NCI-H1092 treated with DMSO at 0.1 percent for 48 hours (cell line): ENCODE measurements at regions not wholly inside any gene's neighbourhood (a gene's known extent, or its start where the extent isn't known, plus 50 kb on each side); places are given as distances from the start of the nearest gene placed in this dataset.
"Not testable (repeated sequence)": the region's sequence is repeated elsewhere in the genome, so short reads cannot be mapped to it uniquely, and the experiment has no call there.

Experiments used
- DNase-seq: peaks from one replicate; lab custom pipeline; 2025; lab: John Stamatoyannopoulos, UW

DNA sequence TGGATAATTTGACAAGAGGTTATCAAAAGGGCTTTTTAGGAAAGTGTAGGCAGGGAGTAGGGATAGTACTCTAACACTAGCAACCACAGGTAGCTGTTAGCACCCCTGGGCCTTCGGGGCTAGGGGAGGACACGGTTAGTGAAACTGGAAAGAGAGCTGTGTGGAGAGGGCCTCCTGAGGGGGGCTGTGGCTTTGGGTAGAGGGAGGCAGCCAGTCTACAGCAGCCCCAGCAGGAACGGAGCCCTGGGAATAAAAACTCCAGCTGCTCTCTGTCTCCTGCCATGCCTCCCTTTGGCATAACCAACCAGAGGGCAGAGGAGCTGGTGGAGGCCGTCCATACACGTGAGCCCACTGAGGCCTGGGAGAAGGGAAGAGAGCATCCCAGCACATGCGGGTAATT, 223.2 kb downstream of the FOXD2 start:
- no peak for DNase-seq

DNA sequence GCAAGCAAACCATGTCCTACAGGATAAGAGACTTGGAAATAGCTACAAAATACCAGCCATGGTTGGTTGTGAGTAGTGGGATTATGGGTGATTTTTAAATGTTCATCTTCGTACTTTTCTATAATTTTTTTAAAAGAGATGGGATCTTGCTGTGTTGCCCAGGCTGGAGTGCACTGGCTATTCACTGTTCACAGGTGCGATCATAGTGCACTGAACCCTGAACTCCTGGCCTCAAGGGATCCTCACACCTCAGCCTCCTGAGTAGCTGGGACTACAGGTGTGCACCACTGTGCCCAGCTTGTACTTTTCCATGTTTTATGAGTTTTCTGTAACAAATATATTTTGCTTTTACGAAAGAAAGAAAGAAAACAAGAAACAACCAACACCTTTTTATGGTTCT, 224.2 kb downstream of the FOXD2 start:
- DNase-seq = no peak

- DNase-seq = no peak
Observed at GRCh38 chr1:47663286-47663685, 225.4 kb downstream of the FOXD2 start.

DNA sequence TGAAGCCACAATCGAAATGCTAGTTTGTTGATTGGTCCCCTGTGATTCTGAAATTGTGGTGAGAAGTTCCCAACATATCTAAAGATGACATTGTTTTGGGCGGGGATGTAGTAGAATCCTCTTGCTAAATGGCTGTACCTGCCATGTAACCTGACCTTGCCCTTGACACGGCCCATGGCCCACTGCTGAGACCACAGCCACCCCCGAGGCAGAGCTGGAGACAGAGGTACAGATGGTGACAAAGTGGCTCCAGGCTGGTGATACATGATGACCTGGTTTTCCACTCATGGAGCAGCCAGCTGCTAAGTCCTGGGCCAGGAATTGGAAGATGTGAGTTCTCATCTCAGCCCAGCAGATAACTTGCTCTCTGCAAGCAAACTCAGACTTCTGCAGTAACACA, 226.5 kb downstream of the FOXD2 start:
- no peak for DNase-seq

DNA sequence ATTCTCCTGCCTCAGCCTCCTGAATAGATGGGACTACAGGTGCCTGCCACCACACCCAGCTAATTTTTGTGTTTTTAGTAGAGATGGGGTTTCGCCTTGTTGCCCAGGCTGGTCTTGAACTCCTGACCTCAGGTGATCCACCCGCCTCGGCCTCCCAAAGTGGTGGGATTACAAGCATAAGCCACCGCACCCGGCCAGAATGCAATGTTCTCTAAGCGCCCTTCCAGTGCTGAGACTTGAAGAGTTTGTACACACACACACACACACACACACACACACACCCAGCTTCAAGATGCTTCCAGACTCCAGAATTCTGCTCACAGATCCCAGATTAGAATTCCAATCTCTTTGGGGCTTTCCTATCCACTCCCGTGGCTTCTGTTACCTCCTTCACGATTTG, 227.1 kb downstream of the FOXD2 start:
- DNase-seq = not testable (repeated sequence)

- DNase-seq = no peak
Observed at GRCh38 chr1:47669081-47669585, 231.3 kb downstream of the FOXD2 start.

GRCh38 chr1:47672622-47673021, 234.8 kb downstream of the FOXD2 start:
- DNase-seq = no peak

DNA sequence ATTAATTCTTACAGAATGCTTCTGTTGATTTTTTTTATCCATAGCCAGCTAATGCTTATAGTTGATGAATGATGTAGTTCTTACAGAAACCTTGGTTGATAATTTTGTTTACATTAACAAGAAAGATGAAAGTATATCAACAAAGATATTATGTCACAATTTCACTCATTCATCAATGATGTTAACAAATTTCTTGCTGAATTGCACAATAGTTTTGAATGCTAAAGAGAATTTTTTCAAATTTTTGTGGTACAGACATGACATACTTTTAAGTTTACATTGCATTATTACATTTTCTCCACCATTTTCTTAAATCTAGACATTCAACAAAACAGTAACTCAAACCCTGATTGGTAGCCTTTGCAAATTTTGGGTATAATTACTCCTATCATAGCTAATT, 236.3 kb downstream of the FOXD2 start:
- no peak for DNase-seq

DNA sequence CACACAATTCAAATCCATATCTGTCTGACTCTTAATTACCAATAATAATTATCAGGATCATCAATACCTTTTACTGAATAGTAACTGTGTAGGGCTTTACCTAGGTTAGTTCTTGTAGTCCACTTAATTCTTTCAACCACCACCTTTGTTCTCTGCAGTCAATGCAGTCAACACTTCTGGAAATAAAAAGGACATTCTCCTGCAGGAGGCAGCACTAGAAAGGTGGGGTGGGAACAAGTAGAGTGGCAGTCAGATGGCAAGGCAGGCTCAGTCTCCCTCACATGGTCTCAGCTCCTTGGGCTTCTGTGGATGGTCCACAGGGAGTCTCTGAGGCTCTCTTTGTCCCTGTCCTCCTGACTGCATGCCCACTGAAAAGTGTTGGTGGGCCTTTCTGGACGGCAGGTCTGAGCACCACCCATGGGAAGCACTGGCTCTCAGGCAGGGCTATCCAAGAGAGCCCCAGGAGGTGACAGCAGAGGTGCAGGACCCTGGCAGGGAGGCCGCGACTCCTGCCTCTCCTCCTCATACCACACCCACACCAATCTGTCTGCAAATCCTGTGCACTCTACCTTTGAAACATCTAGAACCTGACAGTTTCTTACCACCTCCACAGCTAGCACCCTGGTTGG, 237.3 kb downstream of the FOXD2 start:
- no peak for DNase-seq

DNA sequence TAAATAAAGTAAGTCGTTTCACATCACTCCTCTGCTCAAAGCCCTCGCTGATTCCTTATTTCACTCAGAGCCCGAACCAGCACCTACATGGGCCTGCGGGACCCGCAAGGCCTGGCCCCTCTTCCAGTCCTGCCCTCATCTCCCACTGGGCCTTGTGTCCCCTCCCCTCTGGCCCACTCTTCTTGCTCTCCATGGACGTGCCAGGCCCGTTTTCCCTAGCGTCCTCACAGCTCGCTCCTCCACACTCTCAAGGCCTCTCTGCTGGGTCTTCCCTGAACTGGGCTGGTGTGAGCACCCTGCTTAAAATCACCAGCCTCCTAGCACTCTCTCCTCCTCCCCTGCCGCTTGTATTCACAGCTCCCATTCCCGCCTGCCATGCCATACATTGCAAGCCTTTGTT, 237.9 kb downstream of the FOXD2 start:
- DNase-seq = no peak

GRCh38 chr1:47676311-47677054, 238.6 kb downstream of the FOXD2 start:
- no peak for DNase-seq

GRCh38 chr1:47677241-47677940, 239.5 kb downstream of the FOXD2 start:
- DNase-seq = no peak

GRCh38 chr1:47678464-47678980, 240.7 kb downstream of the FOXD2 start:
- DNase-seq = no peak

GRCh38 chr1:47679301-47679791, 241.5 kb downstream of the FOXD2 start:
- no peak for DNase-seq

DNA sequence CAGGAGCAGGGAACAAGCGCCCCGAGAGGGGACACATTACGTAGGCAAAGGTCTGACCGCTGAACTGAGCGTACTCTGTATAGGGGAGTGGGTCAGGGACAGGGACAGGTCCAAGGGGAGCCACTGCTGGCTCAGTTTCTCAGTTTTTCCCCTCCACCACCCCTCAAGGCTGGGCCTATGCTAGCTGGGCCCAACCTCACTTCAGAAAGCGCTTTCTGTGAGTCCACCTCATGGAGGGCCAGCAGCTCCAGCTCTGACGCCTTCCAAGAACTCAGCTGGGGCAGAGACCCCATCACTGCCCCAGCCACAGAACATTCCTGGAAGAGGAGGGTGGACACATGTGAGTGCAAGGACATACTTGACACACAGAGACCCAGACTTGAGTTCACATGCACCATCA, 242.0 kb downstream of the FOXD2 start:
- DNase-seq = no peak

DNA sequence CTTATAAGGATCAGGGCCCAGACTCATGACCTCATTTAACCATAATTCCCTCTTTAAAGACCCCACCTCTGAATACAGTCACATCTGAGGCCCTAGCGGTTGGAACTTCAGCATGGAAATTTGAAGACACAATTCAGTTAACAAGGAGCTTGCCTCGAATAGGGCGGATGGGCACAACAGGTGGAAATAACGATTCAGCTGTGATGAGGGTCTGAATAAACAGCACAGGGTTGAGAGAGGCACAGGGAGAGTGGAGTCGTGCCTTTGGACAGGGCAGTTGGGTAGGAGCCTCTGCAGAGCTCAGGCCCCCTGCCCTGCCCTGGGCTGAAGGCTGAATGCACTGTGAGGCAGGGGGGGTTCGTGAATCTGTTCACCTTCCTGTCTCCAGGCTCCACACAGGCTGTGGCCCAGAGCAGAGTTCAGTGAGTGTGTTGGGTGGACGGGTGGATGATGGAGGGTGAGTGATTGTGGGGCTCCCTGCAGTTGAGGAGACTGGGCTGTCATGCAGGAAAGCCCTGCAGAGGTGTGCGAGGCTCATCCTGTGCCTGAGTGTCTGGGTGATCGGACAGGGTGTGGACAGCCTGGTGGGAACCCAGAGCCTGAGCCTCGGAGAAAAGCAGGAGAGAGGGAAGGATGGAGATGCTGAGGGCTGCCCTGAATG, 243.1 kb downstream of the FOXD2 start:
- no peak for DNase-seq

DNA sequence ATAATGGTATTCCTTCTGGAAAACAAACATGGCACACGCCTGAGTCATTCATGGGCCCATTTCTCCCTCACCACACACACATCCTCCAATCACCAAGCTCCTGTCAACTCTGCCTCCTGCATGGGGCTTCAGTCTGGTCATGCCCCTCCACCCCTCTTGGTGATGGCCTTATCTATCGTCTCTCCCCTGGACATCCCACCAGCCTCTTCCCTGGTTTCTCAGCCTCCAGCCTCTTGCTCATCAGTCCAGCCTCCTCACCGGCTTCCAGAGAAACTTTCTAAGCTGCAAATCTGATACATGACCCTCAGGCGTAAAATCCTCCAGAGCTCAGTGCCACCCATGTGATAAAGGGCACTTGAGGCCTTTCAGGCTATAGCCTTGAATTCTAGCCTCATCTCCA, 243.9 kb downstream of the FOXD2 start:
- DNase-seq = no peak

DNA sequence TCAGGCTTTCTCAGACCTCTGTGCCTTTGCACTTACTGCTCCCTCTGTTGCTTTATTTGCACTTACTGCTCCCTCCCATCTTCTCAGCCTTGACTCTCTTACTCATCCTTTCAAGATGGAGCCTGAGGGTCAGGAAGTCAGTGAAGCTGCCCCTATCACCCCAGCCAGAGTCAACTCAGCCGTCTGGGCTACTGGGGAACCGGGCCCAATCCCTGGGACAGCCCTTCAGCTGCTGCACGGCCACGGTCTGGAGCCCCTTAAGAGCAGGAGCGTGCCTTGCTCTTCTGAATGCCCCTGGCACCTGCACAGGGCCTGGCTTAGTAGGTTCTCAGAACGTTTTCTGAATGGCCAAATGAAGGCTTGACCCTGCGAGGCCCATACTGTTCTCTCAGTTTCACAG, 244.4 kb downstream of the FOXD2 start:
- DNase-seq = no peak

DNA sequence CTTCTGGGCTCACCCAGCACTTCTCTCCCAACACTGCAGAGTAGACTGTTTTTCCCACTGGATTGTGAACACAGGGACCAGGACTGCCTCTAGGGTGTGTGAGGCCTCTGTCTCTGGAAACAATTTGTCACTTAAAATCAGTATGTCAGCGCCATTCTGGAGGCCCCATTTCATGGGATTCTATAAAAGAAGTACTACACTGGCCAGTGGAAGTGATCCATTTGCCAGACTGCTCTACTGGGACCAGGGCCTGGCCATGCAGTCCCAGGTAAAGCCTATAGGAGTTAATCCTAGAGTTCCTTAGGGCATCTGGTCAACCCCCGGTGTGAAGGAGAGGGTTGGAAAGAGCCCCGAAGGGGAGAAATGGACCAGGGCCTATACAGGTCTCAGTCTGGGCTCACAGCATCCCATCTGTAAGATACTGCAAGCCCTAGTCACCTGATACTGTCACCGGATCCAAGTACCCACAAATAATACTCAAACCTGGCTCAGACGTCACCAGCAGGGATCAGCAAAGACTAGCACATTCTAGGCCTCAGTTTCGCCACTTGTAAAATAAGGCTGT, 245.0 kb downstream of the FOXD2 start:
- no peak for DNase-seq

GRCh38 chr1:47683401-47683800, 245.6 kb downstream of the FOXD2 start:
- no peak for DNase-seq

GRCh38 chr1:47684518-47684917, 246.7 kb downstream of the FOXD2 start:
- no peak for DNase-seq
